ENCODE measurements at regions not wholly inside any gene's neighbourhood (a gene's known extent, or its start where the extent isn't known, plus 50 kb on each side); places are given as distances from the start of the nearest gene placed in this dataset.
"Not testable (repeated sequence)": the region's sequence is repeated elsewhere in the genome, so short reads cannot be mapped to it uniquely, and the experiment has no call there.

- no peak for DNase-seq (ENCODE audit: low spot score)
Observed at GRCh38 chr2:203629699-203630098, 76.7 kb upstream of the CD28 start.

GRCh38 chr2:203631068-203631757 lies 75.2 kb upstream of the CD28 start:
- no peak for DNase-seq (ENCODE audit: low spot score)

- DNase-seq (ENCODE audit: low spot score), result peak; percentile 45
Observed at GRCh38 chr2:203636588-203637470, 69.6 kb upstream of the CD28 start.

GRCh38 chr2:203637471-203638167 lies 68.8 kb upstream of the CD28 start:
- no peak for DNase-seq (ENCODE audit: low spot score)

- DNase-seq (ENCODE audit: low spot score), result not testable (repeated sequence)
Observed at GRCh38 chr2:203641865-203642264, 64.6 kb upstream of the CD28 start.

GRCh38 chr2:203642841-203643240 lies 63.6 kb upstream of the CD28 start:
- not testable (repeated sequence) for DNase-seq (ENCODE audit: low spot score)

GRCh38 chr2:203645831-203646230 lies 60.6 kb upstream of the CD28 start:
- no peak for DNase-seq (ENCODE audit: low spot score)

- no peak for DNase-seq (ENCODE audit: low spot score)
Observed at GRCh38 chr2:203646266-203646864, 60.1 kb upstream of the CD28 start.

GRCh38 chr2:203646961-203647360 lies 59.5 kb upstream of the CD28 start:
- no peak for DNase-seq (ENCODE audit: low spot score)

GRCh38 chr2:203647579-203647978 lies 58.9 kb upstream of the CD28 start:
- DNase-seq (ENCODE audit: low spot score), result no peak

GRCh38 chr2:203648273-203648672 lies 58.2 kb upstream of the CD28 start:
- no peak for DNase-seq (ENCODE audit: low spot score)

- DNase-seq (ENCODE audit: low spot score), result no peak
Observed at GRCh38 chr2:203649176-203649814, 57.1 kb upstream of the CD28 start.

- DNase-seq (ENCODE audit: low spot score), result peak; percentile 90
Observed at GRCh38 chr2:203650860-203651613, 55.4 kb upstream of the CD28 start.

- DNase-seq (ENCODE audit: low spot score), result no peak
Observed at GRCh38 chr2:203651621-203652020, 54.8 kb upstream of the CD28 start.

- no peak for DNase-seq (ENCODE audit: low spot score)
Observed at GRCh38 chr2:203654826-203655225, 51.6 kb upstream of the CD28 start.

- peak; percentile 86 for DNase-seq (ENCODE audit: low spot score)
Observed at GRCh38 chr2:203656522-203657287, 49.7 kb upstream of the CD28 start.

All from pons (tissue), 1 donor.